Transverse colon (tissue), 4 donors: ENCODE measurements at regions not wholly inside any gene's neighbourhood (a gene's known extent, or its start where the extent isn't known, plus 50 kb on each side); places are given as distances from the start of the nearest gene placed in this dataset.

Experiments used
- DNase-seq: peaks from one replicate; pipeline ENCODE4 v3.0.0-alpha.2; 2019
- H3K27ac ChIP-seq, 4 donors: fragments of 200-600 bp; sonication (generic); 2 replicates each; pipeline ENCODE4 v1.5.1; 2016 to 2018; ENCODE audit warnings: inconsistent platforms in 4 of 4
- H3K27me3 ChIP-seq: fragments of 200-600 bp; sonication (generic); 2 replicates; pipeline ENCODE4 v1.5.1; 2017; ENCODE audit warnings: inconsistent platforms
- H3K36me3 ChIP-seq, 4 donors: fragments of 200-600 bp; sonication (generic); 2 replicates each; pipeline ENCODE4 v1.5.1; 2017 to 2019; ENCODE audit warnings: inconsistent platforms in 4 of 4
- H3K4me1 ChIP-seq, 4 donors: fragments of 200-600 bp; sonication (generic); 2 replicates each; pipeline ENCODE4 v1.5.1; 2017 to 2020; ENCODE audit warnings: inconsistent platforms in 4 of 4
- H3K4me3 ChIP-seq, 4 donors: fragments of 200-600 bp; sonication (generic); 1 replicate in 1 of 4; 2 replicates in 3 of 4; pipeline versions ENCODE4 v1.5.1 to v1.6.1; 2017 to 2019; ENCODE audit warnings: inconsistent platforms in 4 of 4
- H3K9me3 ChIP-seq, 2 donors: fragments of 200-600 bp; sonication (generic); 2 replicates each; pipeline ENCODE4 v1.5.1; 2017 to 2019; ENCODE audit warnings: inconsistent platforms in 2 of 2
- CTCF ChIP-seq, 5 experiments: fragments of 200-600 bp in 3 of 5; fragments of 450-650 bp in 2 of 5; sonication (generic) in 3 of 5; IDR thresholded peaks; 1 replicate in 2 of 5; 2 replicates in 3 of 5; pipeline ENCODE4 v1.5.1; 2016 to 2017; ENCODE audit warnings: antibody characterized with exemption in 5 of 5, inconsistent platforms in 3 of 5, mild to moderate bottlenecking in 2 of 5, moderate library complexity in 1 of 5
- EP300 ChIP-seq: sonication (generic); formaldehyde crosslinking; IDR thresholded peaks from one replicate; pipeline ENCODE4 v1.6.1; 2017; ENCODE audit warnings: antibody characterized with exemption, low read depth
- POLR2A ChIP-seq: fragments of 450-650 bp; IDR thresholded peaks from one replicate; pipeline ENCODE4 v1.6.1; 2016; ENCODE audit warnings: antibody characterized with exemption, mild to moderate bottlenecking, moderate library complexity
- POLR2AphosphoS5 ChIP-seq, 3 donors: sonication (generic); formaldehyde crosslinking; IDR thresholded peaks; one replicate each; pipeline ENCODE4 v1.6.1; 2016; ENCODE audit warnings: antibody characterized with exemption in 3 of 3
- WGBS, 2 donors: methylation state at CpG; one replicate each; pipeline ENCODE4 v1.1.5; 2018; ENCODE audit warnings: low coverage in 1 of 2; 5-methylcytosine and 5-hydroxymethylcytosine counted together
- in situ Hi-C, 4 donors: fragments of 200-750 bp; cut with MboI; loops; one replicate each; pipeline versions ENCODE4 v1.15.0 to v1.15.1; 2017; ENCODE audit warnings: low sequenced_read_pairs in 3 of 4, low pct_ligation_motif_present in 1 of 4, low pct_unique_long_range_greater_than_20kb in 1 of 4
- intact Hi-C: fragments of 100-400 bp; cut with DNase I; formaldehyde crosslinking; loops from one replicate; pipeline ENCODE4 v1.15.1; 2023; ENCODE audit warnings: low total_unique reads

GRCh38 chr11:81585390-81585933 is 1148.2 kb downstream of the FAM181B start:
- DNase-seq: no peak
- no peaks in the 10 kb centered on the region for H3K36me3 ChIP-seq
- WGBS, 2 donors: 72 to 100% methylated on average over 1 to 2 of the region's 2 CpGs
- no peaks in the 10 kb centered on the region for H3K9me3 ChIP-seq
- in situ Hi-C loops: no loop called here
- H3K27ac ChIP-seq: no peak overlapping the region
- TF ChIP-seq POLR2AphosphoS5 (IDR thresholded peaks at IDR 0.05) (no peak), CTCF (IDR thresholded peaks at IDR 0.05) (no peak), EP300 (no peak), POLR2A (no peak)
- intact Hi-C loops: no loop called here
- no peaks in the 10 kb centered on the region for H3K27me3 ChIP-seq
- H3K4me3 ChIP-seq: no peak overlapping the region
- no peaks in the 10 kb centered on the region for H3K4me1 ChIP-seq

- Histone ChIP-seq H3K27me3 (no peaks in the 10 kb centered on the region), H3K27ac (no peak overlapping the region), H3K36me3 (no peaks in the 10 kb centered on the region), H3K4me3 (no peak overlapping the region), H3K9me3 (no peaks in the 10 kb centered on the region), H3K4me1 (peaks cover 0 to 5% (median 0%) of the 10 kb centered on the region in 4 donors)
- intact Hi-C loops: no loop called here
- 11 to 18% methylated on average over 2 of the region's 2 CpGs for WGBS, 2 donors
- TF ChIP-seq POLR2AphosphoS5 (IDR thresholded peaks at IDR 0.05): no peak
- no peak for TF ChIP-seq CTCF (IDR thresholded peaks at IDR 0.05)
- no peak for TF ChIP-seq EP300
- no peak for TF ChIP-seq POLR2A
- in situ Hi-C loops: no loop called here
- DNase-seq: no peak
These were observed 1154.3 kb downstream of the FAM181B start for GRCh38 chr11:81579339-81579738.

DNA sequence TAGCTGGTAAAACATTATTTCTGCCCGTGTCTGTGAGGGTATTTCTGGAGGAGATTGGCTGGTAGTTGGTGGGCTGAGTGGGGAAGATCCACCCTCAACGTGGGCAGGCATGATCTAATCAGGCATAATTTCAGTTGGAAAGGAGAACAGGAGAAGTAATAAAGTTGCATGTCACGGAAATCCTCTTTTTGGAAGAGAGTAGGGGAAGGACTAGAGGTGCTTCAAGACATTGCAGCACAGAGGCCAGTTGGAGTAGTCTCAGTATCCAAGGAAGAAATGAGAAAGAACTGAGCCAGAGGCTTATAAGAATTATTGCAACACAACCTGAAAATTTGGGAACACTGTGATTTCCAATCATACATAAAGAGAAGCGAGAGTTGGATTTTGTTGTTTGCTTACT is 1155.1 kb downstream of the FAM181B start:
- intact Hi-C loops: no loop called here
- WGBS, 2 donors: 53 to 63% methylated on average over 4 of the region's 4 CpGs
- in situ Hi-C loops: no loop called here
- no peak for DNase-seq
- H3K4me3 ChIP-seq: no peak overlapping the region
- H3K27ac ChIP-seq: no peak overlapping the region
- H3K27me3 ChIP-seq: no peaks in the 10 kb centered on the region
- no peaks in the 10 kb centered on the region for H3K36me3 ChIP-seq
- peaks cover 0 to 5% (median 0%) of the 10 kb centered on the region in 4 donors for H3K4me1 ChIP-seq
- H3K9me3 ChIP-seq: no peaks in the 10 kb centered on the region
- no peak for TF ChIP-seq EP300
- TF ChIP-seq POLR2A: no peak
- TF ChIP-seq POLR2AphosphoS5 (IDR thresholded peaks at IDR 0.05): no peak
- TF ChIP-seq CTCF (IDR thresholded peaks at IDR 0.05): no peak

DNA sequence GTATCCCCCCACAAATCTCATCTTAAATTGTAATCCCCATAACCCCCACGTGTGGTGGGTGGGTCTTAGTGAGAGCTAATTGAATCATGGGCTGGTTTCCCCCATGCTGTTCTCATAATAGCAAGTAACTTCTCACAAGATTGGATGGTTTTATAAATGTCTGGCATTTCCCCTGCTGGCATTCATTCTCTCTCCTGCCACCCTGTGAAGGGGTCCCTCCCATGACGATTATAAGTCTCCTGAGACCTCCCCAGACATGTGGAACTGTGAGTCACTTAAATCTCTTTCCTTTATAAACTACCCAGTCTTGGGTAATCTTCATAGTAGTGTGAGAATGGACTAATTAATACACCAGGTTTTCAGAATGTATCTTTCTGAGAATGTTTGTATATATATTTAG is 1159.4 kb downstream of the FAM181B start:
- TF ChIP-seq POLR2A (no peak), EP300 (no peak), CTCF (IDR thresholded peaks at IDR 0.05) (no peak), POLR2AphosphoS5 (IDR thresholded peaks at IDR 0.05) (no peak)
- no peak overlapping the region for H3K4me3 ChIP-seq
- WGBS, 2 donors: 60 to 71% methylated on average over 1 to 2 of the region's 2 CpGs
- H3K27ac ChIP-seq: no peak overlapping the region
- intact Hi-C loops (no loop called here), in situ Hi-C loops (no loop called here)
- H3K4me1 ChIP-seq: peaks cover 0 to 5% (median 0%) of the 10 kb centered on the region in 4 donors
- no peaks in the 10 kb centered on the region for H3K27me3 ChIP-seq
- H3K9me3 ChIP-seq: no peaks in the 10 kb centered on the region
- no peak for DNase-seq
- no peaks in the 10 kb centered on the region for H3K36me3 ChIP-seq
